SKM-1 treated with dmso at 0.1 percent for 144 hours (cell line): ENCODE measurements at regions not wholly inside any gene's neighbourhood (a gene's known extent, or its start where the extent isn't known, plus 50 kb on each side); places are given as distances from the start of the nearest gene placed in this dataset.

Source experiments
- DNase-seq: peaks from one replicate; lab custom pipeline; 2025; ENCODE audit not compliant: unreplicated experiment; lab: John Stamatoyannopoulos, UW

GRCh38 chr2:7824211-7824610 is 857.6 kb upstream of the ID2 start:
- no peak for DNase-seq

DNA sequence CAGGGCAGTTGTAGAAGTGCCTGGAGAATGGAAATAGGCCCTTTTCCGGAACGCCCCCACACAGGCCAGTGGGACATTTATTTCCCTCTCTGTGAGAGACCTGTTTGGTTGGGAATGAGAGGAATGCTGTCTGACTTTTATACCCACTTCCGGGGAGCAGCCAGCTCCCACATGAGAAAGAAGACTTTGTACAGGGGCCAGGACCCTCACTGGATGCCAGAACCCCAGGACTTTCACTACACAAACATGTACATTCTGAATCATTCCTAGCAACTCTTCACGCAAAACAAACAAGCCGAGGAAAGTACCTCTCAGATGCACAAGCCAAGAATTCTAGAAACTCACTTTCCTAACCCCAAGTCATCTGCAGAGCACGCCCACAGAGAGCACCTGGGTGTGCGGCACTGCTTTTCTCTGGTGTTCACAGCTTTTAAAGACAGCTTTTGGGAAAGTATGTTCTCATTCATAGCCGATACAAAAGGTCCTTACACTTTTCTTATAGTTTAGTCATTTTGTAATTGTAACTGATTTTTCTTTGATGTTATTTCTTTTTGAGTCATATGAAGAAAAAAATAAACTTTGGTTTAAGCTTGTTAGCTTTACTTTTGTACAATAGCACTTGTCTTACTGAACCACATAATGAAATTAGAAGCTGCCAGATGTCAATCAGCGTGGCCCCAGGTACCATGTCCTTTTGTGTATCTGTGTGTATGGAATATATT is 856.1 kb upstream of the ID2 start:
- DNase-seq = no peak

DNA sequence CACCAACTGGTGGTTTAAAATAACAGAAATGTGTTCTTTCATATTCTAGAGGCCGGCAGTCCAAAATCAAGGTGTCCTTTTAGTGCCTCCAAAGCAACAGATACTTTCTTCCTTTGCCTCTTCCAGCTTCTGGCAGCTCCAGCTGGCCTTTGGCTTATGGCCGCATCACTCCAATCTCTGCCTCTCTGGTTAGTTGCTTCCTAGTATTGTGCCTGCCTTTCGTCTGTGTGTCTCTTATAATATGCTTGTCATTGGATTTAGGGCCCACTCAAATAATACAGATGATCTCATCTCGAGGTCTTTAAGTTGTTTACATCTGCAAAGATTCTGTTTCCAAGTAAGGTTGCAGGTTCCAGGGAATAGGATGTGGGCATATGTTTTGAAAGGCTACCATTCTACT is 855.2 kb upstream of the ID2 start:
- no peak for DNase-seq

DNA sequence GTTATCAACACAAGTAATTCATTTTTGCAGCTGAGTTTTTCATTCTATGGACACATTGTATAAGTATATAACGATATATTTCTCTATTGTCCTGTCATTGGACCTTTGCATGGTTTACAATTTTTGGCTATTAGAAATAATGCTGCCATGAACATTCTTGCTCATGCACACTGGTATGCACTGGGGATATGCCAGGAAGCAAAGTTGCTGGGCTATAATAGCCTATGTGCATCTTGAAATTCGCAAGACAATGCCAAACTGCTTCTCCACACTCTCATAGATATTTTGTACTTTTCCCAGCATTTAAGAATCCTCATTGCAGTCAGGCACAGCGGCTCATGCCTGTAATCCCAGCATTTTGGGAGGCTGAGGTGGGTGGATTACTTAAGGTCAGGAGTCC is 852.6 kb upstream of the ID2 start:
- DNase-seq = no peak

GRCh38 chr2:7830616-7831015 is 851.2 kb upstream of the ID2 start:
- DNase-seq = no peak

DNA sequence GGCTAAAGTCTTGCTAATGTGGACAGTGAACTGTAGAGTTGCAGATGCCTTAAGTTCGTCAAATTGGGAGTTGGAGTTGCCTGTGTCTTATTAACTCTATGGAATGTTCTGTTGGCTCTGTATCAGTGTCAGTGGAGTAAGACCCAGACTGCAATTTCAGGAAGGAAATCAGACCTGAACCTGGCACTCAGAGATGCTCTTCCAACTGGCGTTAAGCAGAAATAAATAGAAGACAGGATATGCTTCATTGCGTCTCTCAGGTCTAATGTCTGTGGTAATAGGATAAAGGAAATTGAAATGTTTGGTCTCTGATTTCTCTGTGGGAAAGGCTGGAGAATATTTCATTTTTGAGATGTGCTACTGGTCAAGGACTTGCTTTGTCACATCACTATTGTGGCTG is 846.7 kb upstream of the ID2 start:
- no peak for DNase-seq

DNA sequence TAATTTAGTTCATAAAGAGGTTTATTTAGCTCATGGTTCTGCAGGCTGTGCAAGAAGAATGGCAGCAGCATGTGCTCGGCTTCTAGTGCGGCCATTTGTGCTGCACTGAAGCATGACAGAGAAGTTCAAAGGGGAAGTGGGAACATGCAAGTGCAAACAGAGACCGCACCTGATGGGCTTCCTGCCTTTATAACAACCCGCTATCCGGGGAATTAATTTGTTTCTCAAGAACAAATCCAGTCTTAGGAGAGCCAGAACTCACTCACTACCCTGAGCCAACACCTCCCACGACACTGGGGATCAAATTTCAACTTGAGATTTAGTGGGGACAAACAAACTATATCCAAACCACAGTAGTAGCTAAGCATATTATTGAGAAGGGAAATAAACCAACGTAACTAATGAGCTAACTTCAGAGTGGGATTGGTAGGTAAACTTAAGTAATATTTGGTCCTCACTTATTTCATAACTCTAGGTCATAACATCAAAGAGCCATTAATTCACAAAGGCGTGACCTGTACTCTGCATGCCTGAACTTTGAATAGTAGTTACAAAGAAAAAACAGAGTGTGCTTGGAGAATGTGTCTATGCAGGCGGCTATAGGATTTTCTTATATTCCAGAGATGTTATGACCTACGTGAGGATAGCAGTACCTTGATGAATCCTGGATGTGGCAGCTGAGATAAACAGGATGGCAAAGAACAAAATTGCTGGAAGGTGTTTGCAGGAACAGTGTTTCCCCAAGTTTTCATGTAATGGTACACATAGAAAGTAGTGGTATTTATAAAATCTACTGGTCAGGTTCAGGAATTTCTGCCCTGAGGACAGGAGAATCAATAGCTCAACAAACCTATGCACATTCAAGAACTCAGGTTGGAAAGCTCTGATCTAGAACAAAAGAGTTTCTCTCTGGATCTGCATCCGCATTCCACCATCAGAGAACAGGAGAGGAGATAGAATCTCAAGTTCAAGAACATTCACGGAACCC is 845.9 kb upstream of the ID2 start:
- DNase-seq = no peak

DNA sequence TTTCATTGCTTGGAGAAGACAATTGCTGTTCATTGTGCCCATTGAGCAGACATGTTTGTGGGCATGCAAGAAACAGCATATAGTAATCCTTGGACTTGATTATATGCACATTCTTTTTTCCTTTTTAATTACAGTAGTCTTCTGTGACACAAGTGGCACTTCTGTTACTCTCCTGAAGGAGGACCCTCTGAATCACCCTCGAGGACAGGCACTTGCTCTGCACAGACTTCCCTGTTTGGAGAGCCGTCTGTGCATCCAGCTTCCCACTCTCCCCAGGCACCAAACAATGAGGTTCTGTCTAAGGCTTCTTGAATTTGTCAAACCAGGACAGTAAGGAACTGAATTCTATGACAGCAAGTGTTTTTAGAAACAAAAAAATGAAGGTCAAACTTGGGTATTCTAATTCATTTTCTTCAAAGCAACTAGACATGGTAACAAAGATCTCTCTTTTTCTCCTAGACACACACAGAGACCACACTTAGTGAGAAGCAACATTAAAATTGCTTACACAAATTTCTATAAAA is 844.6 kb upstream of the ID2 start:
- no peak for DNase-seq

DNA sequence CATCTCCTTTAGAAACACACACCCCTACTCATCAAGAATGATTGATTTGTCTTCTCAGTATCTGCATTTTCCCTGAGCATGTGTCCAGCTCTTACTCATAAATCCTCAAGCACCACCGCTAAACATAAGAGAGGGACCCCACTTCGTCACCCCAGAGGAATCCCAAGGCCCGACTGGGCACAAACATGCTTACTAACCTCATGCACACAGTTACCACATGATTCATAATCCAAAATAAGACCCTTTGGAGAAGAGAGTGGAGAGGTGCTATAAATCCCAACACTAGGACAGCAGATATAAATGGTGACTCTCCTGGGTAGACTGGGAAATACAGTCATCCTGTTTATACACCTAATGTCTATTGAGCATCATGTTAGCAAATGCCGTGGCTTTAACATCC is 843.2 kb upstream of the ID2 start:
- DNase-seq = no peak

- no peak for DNase-seq
Observed at GRCh38 chr2:7840651-7841380, 841.0 kb upstream of the ID2 start.

GRCh38 chr2:7841751-7842150 is 840.1 kb upstream of the ID2 start:
- no peak for DNase-seq

DNA sequence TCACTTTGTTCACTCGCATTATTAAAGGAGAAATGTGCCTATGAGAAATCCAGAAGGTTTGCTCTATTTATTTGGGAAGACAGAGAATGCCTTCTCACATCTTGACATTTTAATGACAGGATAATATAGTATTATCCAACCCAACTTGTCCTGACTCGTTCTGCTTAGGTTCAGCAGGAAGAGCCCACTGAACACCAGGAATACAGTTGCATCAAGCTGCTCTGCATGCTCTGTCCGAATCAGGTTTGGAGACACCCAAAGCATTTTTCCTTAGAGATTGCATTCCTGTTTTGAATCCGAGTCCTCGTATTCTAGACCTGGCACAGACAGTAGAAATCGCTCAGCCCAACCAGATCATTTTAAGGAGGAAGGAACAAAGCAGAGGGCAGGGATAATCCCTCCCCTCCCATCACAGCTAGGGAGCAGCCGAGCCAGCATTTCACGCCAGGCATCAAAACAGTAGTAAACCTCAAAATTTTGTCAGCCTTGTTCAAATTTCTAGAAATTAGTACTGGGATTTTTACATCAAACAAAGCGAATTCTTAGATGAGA is 837.4 kb upstream of the ID2 start:
- no peak for DNase-seq

GRCh38 chr2:7845332-7845731 is 836.5 kb upstream of the ID2 start:
- no peak for DNase-seq

DNA sequence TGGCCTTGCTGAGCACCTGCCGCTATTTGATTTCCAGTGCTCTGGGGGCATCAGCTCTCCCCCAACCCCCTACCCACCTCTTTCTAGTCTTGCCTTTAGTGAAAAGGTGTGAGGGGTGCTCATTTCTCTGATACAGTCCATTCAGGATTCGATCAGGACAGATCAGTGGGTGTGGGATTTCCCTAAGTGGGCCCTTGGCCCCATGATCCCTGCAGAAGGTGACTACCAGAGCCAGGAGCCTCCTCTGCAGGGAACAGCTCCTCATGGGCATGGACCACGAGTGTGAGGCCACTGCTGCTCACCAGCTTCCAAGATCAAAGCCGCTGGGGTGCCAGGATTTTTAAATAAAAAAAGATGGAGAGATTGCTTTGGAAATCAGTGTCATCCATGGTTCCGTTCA is 835.2 kb upstream of the ID2 start:
- no peak for DNase-seq

DNA sequence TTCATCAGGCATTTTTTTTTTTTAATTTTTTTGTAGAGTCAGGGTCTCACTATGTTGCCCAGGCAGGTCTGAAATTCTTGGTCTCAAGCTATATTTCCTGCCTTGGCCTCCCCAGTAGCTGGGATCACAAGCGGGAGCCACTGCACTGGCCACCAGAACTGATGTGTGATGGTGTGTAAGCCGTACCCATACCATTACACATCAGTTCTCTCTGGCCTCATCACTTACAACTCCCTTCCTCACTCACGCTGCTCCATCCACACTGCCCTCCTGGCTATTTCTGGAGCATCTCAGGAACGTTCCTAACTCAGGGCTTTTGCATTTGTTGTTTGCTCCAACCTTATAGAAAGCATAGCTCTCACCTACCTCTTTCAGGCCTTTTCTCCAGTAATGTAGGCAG is 834.5 kb upstream of the ID2 start:
- no peak for DNase-seq

DNA sequence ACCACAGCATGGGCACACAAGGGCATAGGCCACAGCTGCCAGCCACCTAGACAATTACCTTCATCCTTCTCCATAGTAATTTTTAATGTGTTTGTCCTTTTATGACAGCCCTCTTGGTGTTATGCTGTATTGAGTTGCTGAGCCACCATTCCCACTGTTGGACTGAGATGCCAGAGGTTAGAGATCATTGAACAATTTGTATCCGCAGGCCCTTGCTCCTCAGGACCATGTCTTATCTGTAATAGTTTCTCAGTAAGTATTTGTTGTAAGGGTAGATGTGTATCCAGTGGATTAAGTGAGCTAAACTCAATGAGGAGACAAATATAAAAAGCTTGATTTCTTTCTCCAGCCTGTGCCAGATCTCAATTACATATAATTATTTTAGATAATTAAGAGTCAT is 832.8 kb upstream of the ID2 start:
- DNase-seq = no peak

- no peak for DNase-seq
Observed at GRCh38 chr2:7849531-7849930, 832.3 kb upstream of the ID2 start.

- DNase-seq = no peak
Observed at GRCh38 chr2:7852546-7852945, 829.3 kb upstream of the ID2 start.

GRCh38 chr2:7857904-7858303 is 824.0 kb upstream of the ID2 start:
- DNase-seq = no peak

DNA sequence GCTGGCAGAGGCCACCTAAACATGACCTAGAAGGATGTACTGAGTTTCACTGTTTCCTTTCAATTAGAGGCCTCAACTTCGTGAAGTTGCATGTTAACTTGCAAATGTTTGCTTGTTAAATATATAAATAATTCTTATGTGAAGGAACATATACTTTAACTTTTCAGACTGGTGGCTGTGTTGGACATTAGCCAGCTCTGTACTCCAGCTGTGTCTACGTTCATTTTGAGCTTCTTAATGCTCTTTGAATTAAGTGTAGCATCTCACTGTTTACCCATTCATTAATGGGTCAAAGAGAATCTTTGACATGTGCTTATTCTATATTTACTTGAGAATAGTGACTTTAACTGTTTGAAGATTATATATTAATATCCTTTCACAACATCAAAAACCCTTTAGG is 823.2 kb upstream of the ID2 start:
- no peak for DNase-seq

DNA sequence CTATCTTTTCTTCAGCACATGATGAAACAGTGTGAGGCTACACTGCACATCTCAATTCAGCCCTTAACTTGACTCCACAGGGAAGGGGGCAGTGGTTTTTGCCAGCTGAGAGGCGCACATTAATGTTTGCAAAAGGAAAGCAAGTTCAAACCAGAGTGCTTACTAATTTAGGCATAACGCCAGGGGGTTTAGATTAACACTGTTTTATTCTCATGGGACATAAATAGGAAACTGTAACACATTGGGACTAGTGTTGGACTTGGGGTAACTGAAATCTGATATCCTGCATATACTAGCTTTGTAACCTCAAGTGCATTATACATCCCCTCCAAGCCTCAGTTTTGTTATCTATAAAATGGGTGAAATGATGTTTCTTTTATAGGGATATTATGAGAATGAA is 821.2 kb upstream of the ID2 start:
- DNase-seq = no peak
